ENCODE measurements at regions not wholly inside any gene's neighbourhood (a gene's known extent, or its start where the extent isn't known, plus 50 kb on each side); places are given as distances from the start of the nearest gene placed in this dataset.

GRCh38 chr3:106734712-106735111, 642.5 kb upstream of the CCDC54 start:
- Histone ChIP-seq H3K9me3 (ENCODE audit: severe bottlenecking) (no peaks in the 10 kb centered on the region), H3K4me3 (ENCODE audit: low read depth, low read length) (no peak overlapping the region), H3K27me3 (ENCODE audit: insufficient read depth, low read depth, severe bottlenecking) (no peaks in the 10 kb centered on the region), H3K27ac (no peak overlapping the region), H3K36me3 (no peaks in the 10 kb centered on the region)
- DNase-seq = no peak
- TF ChIP-seq CTCF (IDR thresholded peaks at IDR 0.05; ENCODE audit: low read depth, low read length) = no peak

GRCh38 chr3:106737265-106737664, 640.0 kb upstream of the CCDC54 start:
- DNase-seq = no peak
- no peak for TF ChIP-seq CTCF (IDR thresholded peaks at IDR 0.05; ENCODE audit: low read depth, low read length)
- Histone ChIP-seq H3K9me3 (ENCODE audit: severe bottlenecking) (no peaks in the 10 kb centered on the region), H3K27me3 (ENCODE audit: insufficient read depth, low read depth, severe bottlenecking) (no peaks in the 10 kb centered on the region), H3K4me3 (ENCODE audit: low read depth, low read length) (no peak overlapping the region), H3K27ac (no peak overlapping the region), H3K36me3 (no peaks in the 10 kb centered on the region)

GRCh38 chr3:106740116-106740515, 637.1 kb upstream of the CCDC54 start:
- Histone ChIP-seq H3K9me3 (ENCODE audit: severe bottlenecking) (peaks cover 2% of the 10 kb centered on the region), H3K4me3 (ENCODE audit: low read depth, low read length) (no peak overlapping the region), H3K27me3 (ENCODE audit: insufficient read depth, low read depth, severe bottlenecking) (no peaks in the 10 kb centered on the region), H3K27ac (no peak overlapping the region), H3K36me3 (no peaks in the 10 kb centered on the region)
- DNase-seq = no peak
- TF ChIP-seq CTCF (IDR thresholded peaks at IDR 0.05; ENCODE audit: low read depth, low read length) = no peak

GRCh38 chr3:106745344-106746168, 631.7 kb upstream of the CCDC54 start:
- Histone ChIP-seq H3K9me3 (ENCODE audit: severe bottlenecking) (peaks cover 2% of the 10 kb centered on the region), H3K27me3 (ENCODE audit: insufficient read depth, low read depth, severe bottlenecking) (no peaks in the 10 kb centered on the region), H3K27ac (no peak overlapping the region), H3K36me3 (no peaks in the 10 kb centered on the region), H3K4me3 (ENCODE audit: low read depth, low read length) (no peak overlapping the region)
- DNase-seq = no peak
- TF ChIP-seq CTCF (IDR thresholded peaks at IDR 0.05; ENCODE audit: low read depth, low read length) = no peak

- TF ChIP-seq CTCF (IDR thresholded peaks at IDR 0.05; ENCODE audit: low read depth, low read length) = no peak
- no peak for DNase-seq
- Histone ChIP-seq H3K36me3 (no peaks in the 10 kb centered on the region), H3K4me3 (ENCODE audit: low read depth, low read length) (no peak overlapping the region), H3K27ac (no peak overlapping the region), H3K27me3 (ENCODE audit: insufficient read depth, low read depth, severe bottlenecking) (no peaks in the 10 kb centered on the region), H3K9me3 (ENCODE audit: severe bottlenecking) (peaks cover 2% of the 10 kb centered on the region)
Measured at GRCh38 chr3:106746286-106746685, 631.0 kb upstream of the CCDC54 start.
